ENCODE measurements at regions not wholly inside any gene's neighbourhood (a gene's known extent, or its start where the extent isn't known, plus 50 kb on each side); places are given as distances from the start of the nearest gene placed in this dataset.

DNA sequence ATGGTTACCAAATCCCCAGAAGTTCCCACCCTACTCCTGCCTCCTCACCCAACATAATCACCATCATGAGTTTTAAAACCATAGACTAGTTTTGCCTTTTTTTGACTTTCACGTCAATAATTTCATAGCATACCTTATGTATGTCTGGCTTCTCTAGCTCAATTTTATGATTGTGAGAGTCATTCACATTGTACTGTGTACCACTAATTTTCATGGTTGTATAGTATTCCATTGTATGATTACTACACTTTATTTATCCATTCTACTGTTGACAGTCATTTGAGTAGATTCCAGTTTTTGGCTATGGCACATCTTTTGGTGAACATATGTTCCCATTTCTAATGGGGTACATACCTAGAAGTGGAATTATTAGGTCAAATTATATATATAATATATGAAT is 195.3 kb upstream of the TCF21 start:
- no peak for DNase-seq (ENCODE audit: low spot score)

DNA sequence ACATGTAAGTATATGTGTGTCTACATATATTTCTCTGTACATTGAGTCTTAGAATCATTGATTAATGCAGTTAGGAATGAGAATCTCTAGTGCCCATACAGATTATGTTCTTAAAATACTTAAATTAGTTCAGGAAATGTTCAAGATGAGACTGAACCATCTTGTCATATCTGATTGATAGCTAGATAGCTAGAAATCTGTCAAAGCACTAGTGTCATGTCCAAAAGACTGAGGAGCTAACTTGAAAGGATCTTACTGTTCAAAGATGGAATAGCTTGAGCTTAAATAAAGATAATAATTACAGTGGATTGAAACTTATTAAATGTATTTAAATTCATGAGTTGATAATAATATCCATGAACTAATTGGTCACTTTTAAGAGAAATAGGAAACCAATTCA is 191.7 kb upstream of the TCF21 start:
- DNase-seq (ENCODE audit: low spot score) = no peak

DNA sequence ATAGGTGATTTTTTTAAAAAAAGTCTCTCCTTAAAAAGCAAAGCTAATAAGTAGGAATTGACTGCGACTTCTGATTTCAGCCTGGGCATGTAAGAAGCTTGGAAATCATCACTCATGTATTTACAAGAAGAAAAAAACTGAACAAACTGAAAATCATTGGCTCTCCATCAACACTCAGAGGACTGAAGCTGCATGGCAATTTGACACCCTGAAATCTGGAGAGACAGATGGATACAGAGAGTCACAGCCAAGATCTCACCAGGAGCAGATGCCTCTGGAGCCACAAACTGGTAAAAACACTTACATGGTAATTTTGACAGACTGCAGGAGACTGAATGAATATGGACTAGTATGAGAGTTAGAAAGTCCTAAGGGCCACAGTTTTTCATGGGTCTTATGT is 191.2 kb upstream of the TCF21 start:
- DNase-seq (ENCODE audit: low spot score) = no peak

DNA sequence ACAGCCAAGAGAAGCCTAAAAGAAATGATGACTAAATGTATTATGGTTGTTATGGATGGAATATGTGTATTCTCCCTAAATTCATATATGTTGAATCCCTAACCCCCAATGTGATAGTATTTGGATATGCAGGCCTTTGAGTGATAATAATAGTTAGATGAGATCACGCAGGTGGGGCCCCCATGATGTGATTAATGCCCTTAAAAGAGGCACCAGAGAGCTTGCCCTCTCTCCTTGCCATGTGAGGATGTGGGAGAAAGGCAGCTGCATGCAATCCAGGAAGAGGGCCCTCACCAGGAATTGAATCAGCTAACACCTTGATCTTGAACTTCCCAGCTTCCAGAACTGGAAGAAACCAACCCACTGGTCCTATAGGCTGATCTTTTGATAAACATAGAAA is 190.6 kb upstream of the TCF21 start:
- DNase-seq (ENCODE audit: low spot score) = no peak

DNA sequence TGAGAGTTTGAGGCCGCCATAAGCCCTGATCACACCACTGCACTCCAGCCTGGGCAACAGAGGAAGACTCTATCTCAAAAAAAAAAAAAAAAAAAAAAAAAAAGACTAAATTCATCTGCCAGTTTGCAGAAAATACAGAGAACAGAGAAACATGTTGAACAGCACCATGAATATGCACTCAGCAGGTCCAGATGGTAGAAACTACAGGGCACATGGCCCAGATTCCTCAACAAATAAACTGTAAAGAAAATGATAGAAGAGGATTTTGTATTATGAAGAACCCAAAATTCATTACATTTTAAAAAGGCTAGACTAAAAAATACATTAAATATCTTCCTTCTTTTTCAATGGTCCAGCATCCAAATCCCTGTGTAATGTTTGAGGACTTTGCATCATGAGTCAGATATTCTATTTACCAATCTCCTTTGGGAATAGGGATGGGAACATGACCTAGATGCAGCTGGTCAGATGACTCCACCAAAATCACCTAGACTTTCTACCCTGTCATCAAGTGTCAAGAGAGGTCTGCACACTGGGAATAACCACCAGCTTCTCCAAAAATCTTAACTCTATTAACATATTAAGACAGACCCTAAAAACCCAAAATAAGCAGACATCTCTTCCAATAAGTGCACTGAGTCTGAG is 189.1 kb upstream of the TCF21 start:
- no peak for DNase-seq (ENCODE audit: low spot score)

DNA sequence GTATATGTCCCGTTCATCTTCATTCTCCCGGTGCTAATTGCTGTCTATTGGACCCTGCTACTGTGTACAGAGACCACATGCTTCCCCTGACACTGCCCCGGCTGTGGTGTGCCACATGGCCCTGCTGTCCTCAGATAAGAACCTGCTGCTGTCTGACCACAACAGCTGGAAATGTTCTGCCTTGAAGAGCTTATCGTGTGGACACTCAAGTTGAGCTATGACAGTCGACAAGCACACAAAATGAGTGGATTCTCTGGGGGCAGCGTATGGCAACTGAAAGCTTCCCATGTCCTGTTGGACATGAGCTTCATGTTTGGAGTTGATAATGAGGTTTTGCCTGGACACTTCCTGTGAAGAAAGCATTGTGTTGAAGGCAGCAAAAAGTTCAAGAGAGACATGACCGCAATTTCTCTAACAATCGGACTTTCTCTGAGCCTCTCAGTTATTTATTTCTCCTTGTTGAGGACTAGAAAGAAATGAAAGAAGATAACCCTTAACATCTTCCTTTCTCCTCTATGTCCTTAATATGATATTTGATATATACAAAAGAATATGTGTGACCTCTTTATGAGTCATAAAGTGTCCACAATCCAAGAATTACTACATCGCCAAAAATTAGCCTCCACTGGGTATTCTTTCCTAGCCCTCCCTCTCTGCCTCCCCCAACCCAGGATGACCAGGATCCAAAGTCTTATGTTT is 187.1 kb upstream of the TCF21 start:
- DNase-seq (ENCODE audit: low spot score) = no peak

DNA sequence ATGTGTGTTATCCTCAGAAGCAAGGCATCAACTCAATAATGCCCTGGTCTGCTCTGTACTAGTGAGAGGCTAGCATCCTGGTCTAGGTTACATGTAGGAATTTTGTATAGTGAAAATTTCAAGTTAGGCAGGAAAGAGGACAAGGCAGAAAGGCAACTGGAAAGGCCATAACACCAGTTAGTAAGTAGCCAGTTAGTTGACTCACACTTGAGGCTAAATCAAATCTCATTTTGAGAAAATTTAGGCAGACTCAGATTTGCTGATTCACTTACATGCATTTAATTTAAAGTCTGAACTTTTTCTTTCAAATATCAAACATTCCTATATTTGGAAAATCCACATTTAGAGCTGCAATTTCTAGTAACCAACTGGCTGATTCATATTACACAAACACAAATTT is 184.5 kb upstream of the TCF21 start:
- no peak for DNase-seq (ENCODE audit: low spot score)

DNA sequence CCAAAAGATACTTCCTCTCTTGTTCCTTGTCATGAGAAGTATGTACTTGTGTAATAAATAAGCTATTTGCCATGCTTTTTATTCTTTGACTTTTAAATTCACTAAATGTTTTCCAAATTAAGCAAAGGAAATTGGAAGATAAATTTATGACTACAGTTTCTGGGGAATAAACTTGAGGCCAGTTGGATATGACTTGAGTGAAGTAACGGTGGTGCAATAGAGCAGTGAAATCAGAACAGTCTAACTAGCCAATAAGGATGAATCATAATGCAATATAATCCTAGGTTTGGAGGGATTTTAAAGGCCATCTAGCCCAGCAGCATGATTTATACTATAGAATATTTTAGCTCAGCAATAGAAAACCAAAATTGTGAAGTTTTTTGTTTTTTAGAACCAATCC is 183.8 kb upstream of the TCF21 start:
- no peak for DNase-seq (ENCODE audit: low spot score)

DNA sequence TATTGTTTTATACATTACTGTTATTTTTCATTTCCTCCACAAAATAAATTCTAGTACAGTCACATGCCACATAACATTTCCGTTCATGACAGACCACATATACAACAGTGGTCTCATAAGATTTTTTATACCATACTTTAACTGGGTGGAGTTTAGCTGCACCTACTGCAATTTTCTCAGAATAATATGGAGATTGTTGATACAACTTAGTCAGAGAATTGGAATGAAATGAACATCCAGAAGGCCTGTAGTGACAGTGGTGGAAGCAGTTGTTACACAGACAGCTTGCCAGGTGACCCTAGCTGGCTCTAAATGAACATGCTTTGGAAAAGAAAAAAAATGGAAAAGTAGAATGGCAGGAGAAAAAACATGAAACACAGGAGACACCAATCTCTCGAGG is 183.2 kb upstream of the TCF21 start:
- DNase-seq (ENCODE audit: low spot score) = no peak

DNA sequence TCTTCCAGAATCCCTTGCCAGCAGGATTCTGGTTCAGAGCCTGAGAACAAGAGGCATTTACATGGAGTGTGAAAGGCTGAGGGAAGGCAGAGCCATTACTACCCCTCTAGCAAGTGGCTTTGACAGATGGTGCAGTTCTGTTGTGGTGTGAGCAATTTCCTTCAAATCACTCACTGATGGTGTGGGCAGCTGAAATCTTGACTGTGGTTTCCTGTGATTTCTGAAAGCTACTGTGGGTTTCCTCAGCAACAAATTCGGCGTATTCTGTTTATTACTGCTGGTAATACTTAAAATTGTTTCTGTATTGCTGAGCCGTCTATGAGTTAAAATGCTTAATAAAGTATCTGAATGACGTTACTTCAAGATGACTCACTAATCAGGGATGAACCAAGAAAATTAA is 181.5 kb upstream of the TCF21 start:
- DNase-seq (ENCODE audit: low spot score) = no peak

DNA sequence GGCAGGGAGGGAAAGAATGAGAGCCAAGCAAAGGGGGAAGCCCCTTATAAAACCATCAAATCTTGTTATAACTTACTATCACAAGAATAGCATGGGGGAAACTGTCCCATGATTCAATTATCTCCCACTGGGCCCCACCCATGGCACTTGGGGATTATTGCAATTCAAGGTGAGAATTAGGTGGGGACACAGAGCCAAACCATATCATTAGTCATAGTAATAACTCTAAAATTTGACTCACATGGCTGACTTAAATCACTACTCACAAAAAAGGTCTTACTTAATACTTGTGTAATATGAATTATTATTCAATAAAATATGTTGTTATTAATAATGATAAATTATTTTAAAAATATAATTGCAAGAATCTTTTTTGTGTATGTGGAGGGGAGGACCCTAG is 178.1 kb upstream of the TCF21 start:
- DNase-seq (ENCODE audit: low spot score) = no peak

DNA sequence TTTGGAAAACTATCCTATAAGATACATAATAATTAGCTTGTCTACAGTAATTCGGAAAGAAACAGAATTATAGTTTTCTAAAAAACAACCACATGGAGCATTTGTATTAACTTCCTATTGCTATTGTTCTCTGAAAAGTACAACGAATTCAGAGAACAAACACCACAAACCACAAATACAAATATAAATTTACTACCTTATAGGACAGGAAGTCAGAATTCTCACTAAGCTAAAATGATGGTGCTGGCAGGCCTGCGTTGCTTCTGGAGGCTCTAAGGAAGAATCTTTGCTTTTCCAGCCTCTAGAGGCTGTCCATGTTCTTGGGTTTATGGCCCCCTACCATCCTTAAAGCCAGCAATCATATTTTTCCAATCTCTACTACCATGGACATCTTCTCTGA is 173.6 kb upstream of the TCF21 start:
- DNase-seq (ENCODE audit: low spot score) = no peak

DNA sequence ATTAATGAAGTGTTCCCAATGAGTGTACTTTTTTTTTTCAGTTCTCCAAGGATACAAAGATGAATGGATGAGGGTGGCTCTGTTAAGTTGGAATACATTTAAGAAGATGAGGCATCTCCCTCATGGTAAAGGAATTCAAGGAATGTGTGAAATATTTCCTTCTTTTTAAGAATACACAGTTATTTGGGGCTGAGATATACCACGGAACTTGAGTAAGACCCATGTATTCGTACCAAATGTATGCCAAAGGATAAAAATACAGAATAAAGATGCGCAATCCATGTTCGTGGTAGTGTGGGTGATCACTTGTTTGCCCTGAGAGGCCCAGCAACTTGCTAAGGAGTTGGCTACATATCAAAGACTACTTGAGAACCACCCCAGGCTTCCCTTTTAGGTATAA is 164.2 kb upstream of the TCF21 start:
- no peak for DNase-seq (ENCODE audit: low spot score)

DNA sequence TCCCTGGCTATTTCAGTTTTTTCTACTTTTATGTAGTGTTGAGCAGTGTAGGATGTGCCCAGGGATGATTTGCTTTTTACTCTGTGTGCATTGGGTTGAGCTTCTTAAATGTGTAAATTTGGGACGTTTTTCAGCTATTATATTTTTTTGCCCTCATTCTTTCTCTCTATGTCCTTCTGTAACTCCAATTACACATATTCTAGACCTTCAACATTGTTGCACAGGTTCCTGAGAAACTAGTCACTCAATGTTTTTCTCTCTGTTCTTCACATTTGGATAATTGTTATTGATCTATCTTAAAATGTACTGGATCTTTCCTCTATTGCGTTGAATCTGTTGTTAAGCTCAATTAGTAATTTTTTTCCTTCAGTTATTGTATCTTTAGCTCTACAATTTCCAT is 162.7 kb upstream of the TCF21 start:
- DNase-seq (ENCODE audit: low spot score) = no peak

DNA sequence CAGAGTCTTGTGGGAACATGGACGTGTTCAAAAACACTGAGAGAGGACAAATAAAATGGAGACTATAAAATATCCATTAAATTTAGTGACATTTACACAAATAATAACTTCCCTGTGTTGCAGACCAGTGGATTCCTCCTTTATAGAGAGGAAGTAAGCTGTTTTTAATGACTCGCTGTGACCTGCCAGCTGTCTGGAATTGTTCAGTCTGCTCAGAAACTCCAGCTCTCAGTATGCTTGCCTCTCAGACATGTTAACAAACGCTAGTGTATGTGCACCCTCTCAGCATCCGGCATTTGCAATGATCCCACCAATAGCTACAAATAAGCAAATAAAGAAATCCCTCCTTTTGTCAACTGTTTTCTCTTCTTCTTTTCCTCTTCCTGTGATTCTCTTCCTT is 158.0 kb upstream of the TCF21 start:
- DNase-seq (ENCODE audit: low spot score) = no peak

DNA sequence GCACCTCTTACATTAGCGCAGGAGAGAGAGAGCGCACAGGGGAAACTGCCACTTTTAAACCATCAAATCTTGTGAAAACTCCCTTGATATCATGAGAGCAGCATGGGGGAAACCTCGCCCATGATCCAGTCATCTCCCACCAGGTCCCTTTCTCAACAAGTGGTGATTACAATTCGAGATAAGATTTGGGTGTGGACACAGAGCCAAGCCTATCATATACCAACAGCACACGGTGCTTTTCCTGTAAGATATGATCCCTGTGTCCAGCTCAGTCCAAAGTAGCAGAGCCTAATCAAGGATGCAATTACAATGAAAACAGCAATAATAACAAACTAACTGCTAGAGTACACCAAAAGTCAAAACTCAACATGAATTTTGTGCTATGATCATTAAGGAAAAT is 148.7 kb upstream of the TCF21 start:
- no peak for DNase-seq (ENCODE audit: low spot score)

DNA sequence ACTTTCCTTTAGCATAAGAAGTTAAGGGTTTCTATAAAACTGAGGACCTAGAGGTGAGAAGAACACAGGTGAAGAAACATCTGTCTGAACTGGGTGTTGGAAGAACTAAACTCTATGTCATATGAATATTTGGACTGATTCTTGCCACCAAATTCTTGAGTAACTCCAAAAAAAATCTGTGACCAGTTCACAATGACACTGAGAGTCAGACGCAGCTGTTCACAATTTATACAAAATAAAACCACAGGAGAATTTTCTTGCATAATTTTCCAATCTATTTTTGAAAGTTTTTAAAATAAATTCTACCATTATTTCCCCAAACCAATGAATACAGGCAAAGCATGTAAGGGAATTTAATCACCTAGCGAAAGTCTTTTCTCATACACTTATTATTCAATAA is 148.1 kb upstream of the TCF21 start:
- no peak for DNase-seq (ENCODE audit: low spot score)

DNA sequence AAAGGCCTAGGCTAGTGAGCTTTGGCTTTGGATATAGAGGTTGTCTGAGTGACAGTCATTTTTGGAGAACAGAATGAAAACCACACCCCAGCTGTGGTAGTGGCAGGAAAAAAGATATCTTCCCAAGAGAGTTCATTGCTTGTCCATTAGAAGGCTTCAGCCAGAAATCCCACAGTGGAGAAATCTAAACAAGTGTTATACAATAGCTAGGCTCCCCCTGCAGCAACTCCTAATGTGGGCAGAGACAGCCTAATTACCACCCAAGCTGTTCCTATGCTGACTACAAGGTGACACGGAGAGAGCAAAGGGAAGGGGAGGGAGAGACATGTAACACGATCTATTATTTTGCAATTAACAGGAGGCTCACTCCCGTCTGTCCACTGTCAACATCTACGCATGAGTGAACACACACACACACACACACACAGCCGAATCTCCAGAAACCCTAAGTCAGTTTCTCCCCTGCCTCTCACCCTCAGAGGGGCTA is 147.5 kb upstream of the TCF21 start:
- no peak for DNase-seq (ENCODE audit: low spot score)

DNA sequence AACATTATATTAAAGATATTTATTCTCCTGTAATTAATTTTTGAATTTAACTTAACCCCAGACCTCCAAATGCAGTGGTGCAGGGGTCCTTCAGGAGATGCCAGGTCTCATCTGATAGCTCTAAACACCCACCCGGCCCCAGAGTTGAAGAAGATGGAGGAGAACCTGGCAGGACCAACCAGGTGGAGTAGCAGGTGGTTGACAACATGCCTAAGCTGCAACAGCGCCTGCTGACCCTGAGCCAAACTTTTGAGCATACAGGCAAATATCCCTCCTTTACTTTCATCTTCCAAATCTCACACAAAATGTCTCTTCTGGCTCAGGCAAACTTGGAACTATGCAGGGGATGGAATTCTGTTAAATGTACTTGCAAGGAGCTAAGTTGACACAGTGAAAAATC is 145.3 kb upstream of the TCF21 start:
- no peak for DNase-seq (ENCODE audit: low spot score)

DNA sequence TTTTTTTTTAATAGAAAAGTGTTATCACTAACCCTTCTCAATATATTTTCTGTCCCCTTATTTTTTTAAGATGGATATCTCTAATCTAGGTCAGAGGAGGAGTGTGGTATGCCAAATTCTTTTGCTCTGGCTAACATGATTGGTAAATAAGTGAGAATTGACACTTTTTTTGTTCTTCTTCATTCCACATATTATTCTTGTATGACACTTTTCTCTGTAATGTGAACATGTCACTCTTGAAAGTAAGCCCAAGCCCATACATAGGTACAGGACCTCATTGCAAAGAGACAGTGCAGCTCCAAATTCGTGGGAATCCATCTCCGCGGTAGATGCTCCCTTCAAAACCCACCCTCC is 142.5 kb upstream of the TCF21 start:
- no peak for DNase-seq (ENCODE audit: low spot score)

DNA sequence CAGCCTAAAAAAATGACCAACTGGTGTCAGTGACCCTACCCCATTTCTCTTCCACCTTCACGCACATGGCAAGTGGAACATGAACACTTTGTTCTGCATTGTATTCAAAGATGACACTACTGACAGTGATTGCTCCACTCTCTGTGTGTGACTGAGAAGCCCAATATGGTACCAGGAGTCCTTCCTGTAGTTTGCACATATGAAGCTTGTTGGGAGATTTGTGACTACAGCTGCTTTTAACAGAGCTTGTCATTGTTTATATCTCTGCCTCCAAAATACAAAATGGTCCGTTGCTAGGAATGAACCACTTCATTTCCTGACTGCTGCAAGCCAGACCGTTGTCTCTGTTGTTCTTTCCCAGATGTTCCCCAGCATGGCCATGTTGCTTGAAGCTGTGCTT is 140.3 kb upstream of the TCF21 start:
- DNase-seq (ENCODE audit: low spot score) = no peak

DNA sequence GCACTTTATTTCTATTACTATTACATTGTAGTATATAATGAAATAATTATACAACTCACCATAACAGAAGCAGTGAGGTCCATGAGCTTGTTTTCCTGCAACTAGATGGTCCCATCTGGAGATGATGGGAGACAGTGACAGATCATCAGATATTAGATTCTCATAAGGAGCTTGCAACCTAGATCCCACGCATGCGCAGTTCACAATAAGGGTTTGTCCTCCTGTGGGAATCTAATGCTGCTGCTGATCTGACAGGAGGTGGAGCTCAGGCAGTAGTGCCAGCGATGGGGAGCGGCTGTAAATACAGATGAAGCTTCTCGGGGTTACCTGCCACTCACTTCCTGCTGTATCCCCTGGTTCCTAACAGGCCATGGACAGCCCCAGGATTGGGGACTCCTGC is 139.5 kb upstream of the TCF21 start:
- DNase-seq (ENCODE audit: low spot score) = no peak

DNA sequence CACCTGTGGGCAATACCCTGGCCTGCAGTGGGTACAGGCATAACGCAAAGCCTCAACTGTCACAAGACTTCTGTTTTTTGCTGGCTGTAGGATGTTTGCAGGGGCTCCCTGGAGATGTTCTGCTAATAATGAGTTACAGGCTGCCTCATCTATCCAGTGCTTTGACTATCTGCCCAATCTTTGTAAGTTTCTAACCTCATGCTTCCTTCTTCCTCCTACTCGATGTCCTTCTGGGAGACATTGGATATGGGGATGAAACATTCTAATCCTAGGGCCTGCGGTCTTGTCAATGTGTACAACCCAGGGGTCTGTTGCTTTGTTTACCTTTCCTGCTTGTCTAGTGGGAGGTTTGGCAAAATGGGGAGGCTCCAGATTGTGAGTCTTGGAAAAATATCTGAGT is 136.8 kb upstream of the TCF21 start:
- DNase-seq (ENCODE audit: low spot score) = no peak

DNA sequence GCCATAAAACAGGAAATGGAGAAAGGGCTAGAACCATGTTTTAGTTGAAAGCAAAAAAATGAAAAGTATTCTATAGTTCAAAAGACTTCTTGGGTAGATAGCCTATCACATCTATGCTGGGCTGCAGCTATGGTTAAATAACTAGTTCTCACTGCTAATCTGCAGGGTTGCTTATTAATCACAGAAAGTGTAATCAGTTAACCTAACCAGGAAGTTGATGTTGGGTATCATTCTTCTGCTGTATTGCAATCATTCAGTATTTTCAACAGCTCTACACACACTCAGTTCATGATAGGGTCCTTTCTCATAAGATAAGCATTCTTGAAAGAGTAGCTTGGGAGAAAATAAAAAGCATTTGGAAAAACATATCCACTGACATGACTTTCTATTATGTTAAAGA is 135.2 kb upstream of the TCF21 start:
- DNase-seq (ENCODE audit: low spot score) = no peak
